Esophagus muscularis mucosa (tissue), 4 donors: ENCODE measurements at regions not wholly inside any gene's neighbourhood (a gene's known extent, or its start where the extent isn't known, plus 50 kb on each side); places are given as distances from the start of the nearest gene placed in this dataset.

ENCODE experiments used
- CTCF ChIP-seq, 3 experiments: fragments of 200-600 bp in 2 of 3; fragments of 450-650 bp in 1 of 3; sonication (generic) in 2 of 3; IDR thresholded peaks; one replicate each; pipeline ENCODE4 v1.5.1; 2017 to 2019; ENCODE audit warnings: antibody characterized with exemption in 3 of 3, mild to moderate bottlenecking in 2 of 3, moderate library complexity in 1 of 3
- EP300 ChIP-seq: sonication (generic); formaldehyde crosslinking; IDR thresholded peaks from one replicate; pipeline ENCODE4 v1.6.1; 2017; ENCODE audit warnings: antibody characterized with exemption
- POLR2A ChIP-seq: fragments of 450-650 bp; IDR thresholded peaks from one replicate; pipeline ENCODE4 v1.6.1; 2017; ENCODE audit warnings: antibody characterized with exemption, moderate library complexity, mild to moderate bottlenecking, low read depth
- POLR2AphosphoS5 ChIP-seq, 2 donors: sonication (generic); formaldehyde crosslinking; IDR thresholded peaks; one replicate each; pipeline ENCODE4 v1.6.1; 2017; ENCODE audit warnings: antibody characterized with exemption in 2 of 2

- TF ChIP-seq POLR2AphosphoS5 (IDR thresholded peaks at IDR 0.05) (no peak), CTCF (IDR thresholded peaks at IDR 0.05) (no peak), POLR2A (no peak), EP300 (no peak)
Measured at GRCh38 chr15:24879492-24879891, 75.3 kb upstream of the SNRPN start.
